Fibroblast of lung (primary cell): ENCODE measurements at regions not wholly inside any gene's neighbourhood (a gene's known extent, or its start where the extent isn't known, plus 50 kb on each side); places are given as distances from the start of the nearest gene placed in this dataset.

Experiments
- DNase-seq, 2 donors: peaks; one replicate each; pipeline versions ENCODE4 v3.0.0 to v3.0.0-alpha.2; 2010; ENCODE audit warnings: low read depth in 2 of 2
- H2AFZ ChIP-seq: 2 replicates; pipeline ENCODE4 v1.5.1; 2012; ENCODE audit warnings: low read length, control low read depth, inconsistent platforms
- H3K27ac ChIP-seq: 2 replicates; pipeline ENCODE4 v1.5.1; 2011; ENCODE audit warnings: low read length, control low read depth; ENCODE audit not compliant: insufficient read depth
- H3K27me3 ChIP-seq: 2 replicates; pipeline ENCODE4 v1.5.1; 2011; ENCODE audit warnings: mild to moderate bottlenecking, low read length; ENCODE audit not compliant: control insufficient read depth, insufficient read depth
- H3K36me3 ChIP-seq: 2 replicates; pipeline ENCODE4 v1.5.1; 2011; ENCODE audit warnings: low read length; ENCODE audit not compliant: control insufficient read depth, insufficient read depth
- H3K4me1 ChIP-seq: 2 replicates; pipeline ENCODE4 v1.5.1; 2011; ENCODE audit warnings: low read length; ENCODE audit not compliant: control insufficient read depth, insufficient read depth; ENCODE audit errors: extremely low read depth
- H3K4me2 ChIP-seq: 2 replicates; pipeline ENCODE4 v1.5.1; 2011; ENCODE audit warnings: low read length, control low read depth; ENCODE audit not compliant: insufficient read depth; ENCODE audit errors: extremely low read depth
- H3K4me3 ChIP-seq, 4 experiments: fragments of 200-600 bp in 1 of 4; sonication (generic) in 1 of 4; replicated peaks in 1 of 4; 2 replicates each; pipeline ENCODE4 v1.5.1; 2011 to 2016; ENCODE audit warnings: low read length in 4 of 4, low read depth in 3 of 4, mild to moderate bottlenecking in 3 of 4, control low read depth in 2 of 4, inconsistent platforms in 1 of 4, mixed read lengths in 1 of 4; ENCODE audit not compliant: insufficient read depth in 1 of 4; ENCODE audit errors: control extremely low read depth in 1 of 4
- H3K79me2 ChIP-seq: 2 replicates; pipeline ENCODE4 v1.5.1; 2012; ENCODE audit warnings: mild to moderate bottlenecking, low read length, inconsistent platforms; ENCODE audit not compliant: control insufficient read depth, insufficient read depth
- H3K9ac ChIP-seq: 2 replicates; pipeline ENCODE4 v1.5.1; 2011; ENCODE audit warnings: mild to moderate bottlenecking, low read length, control low read depth; ENCODE audit not compliant: insufficient read depth
- H3K9me3 ChIP-seq: 2 replicates; pipeline ENCODE4 v1.5.1; 2012; ENCODE audit warnings: low read depth, low read length; ENCODE audit not compliant: control insufficient read depth, insufficient read depth
- H4K20me1 ChIP-seq: 2 replicates; pipeline ENCODE4 v1.5.1; 2011; ENCODE audit warnings: low read length; ENCODE audit not compliant: control insufficient read depth, insufficient read depth; ENCODE audit errors: extremely low read depth
- EZH2 ChIP-seq: IDR thresholded peaks from 2 replicates; pipeline ENCODE4 v1.5.1; 2012; ENCODE audit warnings: low read length, control low read depth, mild to moderate bottlenecking; ENCODE audit errors: missing control alignments
- TF ChIP-seq, protein P1 (sequence below), 2 donors: IDR thresholded peaks in 1 of 2; conservative IDR thresholded peaks in 1 of 2; 1 replicate in 1 of 2; 2 replicates in 1 of 2; pipeline ENCODE4 v1.5.1; 2011 to 2012; ENCODE audit warnings: low read length in 2 of 2, control low read depth in 1 of 2, inconsistent platforms in 1 of 2, low read depth in 1 of 2, mild to moderate bottlenecking in 1 of 2

DNA sequence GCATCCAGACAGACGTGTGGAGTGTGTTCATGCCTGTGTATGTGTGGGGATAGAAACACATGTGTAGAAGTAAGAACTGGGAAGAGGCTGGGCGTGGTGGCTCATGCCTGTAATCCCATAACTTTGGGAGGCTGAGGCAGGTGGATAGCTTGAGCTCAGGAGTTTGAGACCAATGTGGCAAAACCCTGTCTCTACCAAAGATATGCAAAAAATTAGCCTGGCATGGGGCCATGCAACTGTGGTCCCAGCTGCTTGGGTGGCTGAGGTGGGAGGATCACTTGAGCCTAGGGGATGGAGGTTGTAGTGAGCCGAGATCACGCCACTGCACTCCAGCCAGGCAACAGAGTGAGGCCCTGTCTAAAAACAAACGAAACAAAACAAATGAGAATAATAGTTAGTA is 1166.6 kb downstream of the TBC1D22A start:
- TF ChIP-seq EZH2, result no peak
- TF ChIP-seq, protein P1, sequence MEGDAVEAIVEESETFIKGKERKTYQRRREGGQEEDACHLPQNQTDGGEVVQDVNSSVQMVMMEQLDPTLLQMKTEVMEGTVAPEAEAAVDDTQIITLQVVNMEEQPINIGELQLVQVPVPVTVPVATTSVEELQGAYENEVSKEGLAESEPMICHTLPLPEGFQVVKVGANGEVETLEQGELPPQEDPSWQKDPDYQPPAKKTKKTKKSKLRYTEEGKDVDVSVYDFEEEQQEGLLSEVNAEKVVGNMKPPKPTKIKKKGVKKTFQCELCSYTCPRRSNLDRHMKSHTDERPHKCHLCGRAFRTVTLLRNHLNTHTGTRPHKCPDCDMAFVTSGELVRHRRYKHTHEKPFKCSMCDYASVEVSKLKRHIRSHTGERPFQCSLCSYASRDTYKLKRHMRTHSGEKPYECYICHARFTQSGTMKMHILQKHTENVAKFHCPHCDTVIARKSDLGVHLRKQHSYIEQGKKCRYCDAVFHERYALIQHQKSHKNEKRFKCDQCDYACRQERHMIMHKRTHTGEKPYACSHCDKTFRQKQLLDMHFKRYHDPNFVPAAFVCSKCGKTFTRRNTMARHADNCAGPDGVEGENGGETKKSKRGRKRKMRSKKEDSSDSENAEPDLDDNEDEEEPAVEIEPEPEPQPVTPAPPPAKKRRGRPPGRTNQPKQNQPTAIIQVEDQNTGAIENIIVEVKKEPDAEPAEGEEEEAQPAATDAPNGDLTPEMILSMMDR (conservative IDR thresholded peaks at IDR 0.05 in 1 of 2, IDR thresholded peaks at IDR 0.05 in 1 of 2; ENCODE audit: low read depth in 1 of 2, low read length in 2 of 2), result no peak
- H3K4me1 ChIP-seq, result no peaks in the 10 kb centered on the region
- H3K4me3 ChIP-seq, result no peak overlapping the region
- H3K9ac ChIP-seq, result no peak overlapping the region
- DNase-seq, result no peak
- no peak overlapping the region for H3K27ac ChIP-seq
- H3K9me3 ChIP-seq, result no peaks in the 10 kb centered on the region
- H3K79me2 ChIP-seq, result no peaks in the 10 kb centered on the region
- no peaks in the 10 kb centered on the region for H4K20me1 ChIP-seq
- no peaks in the 10 kb centered on the region for H3K27me3 ChIP-seq
- H3K36me3 ChIP-seq, result no peaks in the 10 kb centered on the region
- H3K4me2 ChIP-seq, result no peak overlapping the region
- no peak overlapping the region for H2AFZ ChIP-seq

DNA sequence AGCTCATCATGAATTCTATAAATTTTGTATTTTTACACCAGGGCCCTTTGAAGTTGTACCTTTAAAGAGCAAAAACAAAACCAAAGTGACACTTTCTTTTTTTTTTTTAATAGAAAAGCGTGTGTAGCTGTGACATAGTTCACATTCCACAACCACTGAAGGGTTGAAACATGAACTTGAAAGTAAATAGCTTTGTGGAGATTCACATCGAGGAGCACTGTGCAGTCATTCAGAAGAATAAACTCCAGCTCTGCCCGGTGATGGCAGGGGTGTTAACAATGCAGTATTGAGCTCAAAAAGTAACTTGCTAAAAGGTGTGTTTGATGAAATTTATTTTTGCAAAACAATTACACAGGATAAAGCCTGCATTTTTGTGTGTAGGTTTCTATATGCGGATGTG is 1166.2 kb downstream of the TBC1D22A start:
- Histone ChIP-seq H3K27me3 (no peaks in the 10 kb centered on the region), H3K9me3 (no peaks in the 10 kb centered on the region), H3K4me3 (no peak overlapping the region), H3K9ac (no peak overlapping the region), H3K4me2 (no peak overlapping the region), H3K27ac (no peak overlapping the region), H2AFZ (no peak overlapping the region), H4K20me1 (no peaks in the 10 kb centered on the region), H3K4me1 (no peaks in the 10 kb centered on the region), H3K36me3 (no peaks in the 10 kb centered on the region), H3K79me2 (no peaks in the 10 kb centered on the region)
- TF ChIP-seq, protein P1 (conservative IDR thresholded peaks at IDR 0.05 in 1 of 2, IDR thresholded peaks at IDR 0.05 in 1 of 2; ENCODE audit: low read depth in 1 of 2, low read length in 2 of 2), result no peak
- TF ChIP-seq EZH2, result no peak
- no peak for DNase-seq

DNA sequence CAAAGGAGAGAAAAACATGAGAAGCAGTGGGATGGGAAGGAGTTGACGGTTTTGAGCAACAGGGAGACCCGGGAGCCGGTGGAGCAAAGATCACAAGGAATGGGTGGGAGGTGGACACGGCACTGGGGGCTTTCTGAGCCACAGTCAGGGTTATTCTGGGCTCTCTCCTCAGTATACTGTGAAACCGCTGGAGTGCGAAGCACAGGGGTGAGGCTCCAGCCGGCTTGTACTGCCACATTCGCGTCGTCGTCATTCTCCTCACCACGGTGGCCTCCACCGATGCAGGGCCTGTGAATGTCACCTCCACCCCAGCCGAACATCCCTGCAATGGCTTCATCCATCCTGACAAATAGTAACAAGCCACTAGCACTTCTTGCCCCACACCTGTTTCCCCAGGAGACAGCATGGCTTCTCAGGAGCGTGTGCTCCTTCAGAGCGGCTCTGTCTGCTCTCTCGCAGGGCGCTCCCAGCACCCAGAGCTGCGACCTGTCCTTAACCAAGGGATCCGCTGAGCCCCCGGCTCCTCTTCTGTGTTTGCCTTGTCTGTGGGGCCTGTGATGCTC is 1165.3 kb downstream of the TBC1D22A start:
- H2AFZ ChIP-seq, result no peak overlapping the region
- H3K9ac ChIP-seq, result no peak overlapping the region
- DNase-seq, result no peak
- H3K4me2 ChIP-seq, result no peak overlapping the region
- no peaks in the 10 kb centered on the region for H3K27me3 ChIP-seq
- H3K27ac ChIP-seq, result no peak overlapping the region
- no peaks in the 10 kb centered on the region for H3K9me3 ChIP-seq
- no peaks in the 10 kb centered on the region for H4K20me1 ChIP-seq
- H3K79me2 ChIP-seq, result no peaks in the 10 kb centered on the region
- no peak for TF ChIP-seq EZH2
- TF ChIP-seq, protein P1 (conservative IDR thresholded peaks at IDR 0.05 in 1 of 2, IDR thresholded peaks at IDR 0.05 in 1 of 2; ENCODE audit: low read depth in 1 of 2, low read length in 2 of 2), result no peak
- no peaks in the 10 kb centered on the region for H3K4me1 ChIP-seq
- H3K36me3 ChIP-seq, result no peaks in the 10 kb centered on the region
- no peak overlapping the region for H3K4me3 ChIP-seq
